Spleen (tissue), 11 donors: ENCODE measurements at regions not wholly inside any gene's neighbourhood (a gene's known extent, or its start where the extent isn't known, plus 50 kb on each side); places are given as distances from the start of the nearest gene placed in this dataset.
"Not testable (repeated sequence)": the region's sequence is repeated elsewhere in the genome, so short reads cannot be mapped to it uniquely, and the experiment has no call there.

Source experiments
- DNase-seq: peaks from one replicate; pipeline ENCODE4 v3.0.0-alpha.2; 2020
- H3K27ac ChIP-seq, 8 donors: fragments of 200-600 bp; sonication (generic) in 7 of 8; 1 replicate in 4 of 8; 2 replicates in 4 of 8; pipeline versions ENCODE4 v1.5.0 to v1.8.0; 2016 to 2021; ENCODE audit warnings: inconsistent platforms in 4 of 8, mild to moderate bottlenecking in 4 of 8, moderate library complexity in 1 of 8
- H3K27me3 ChIP-seq, 7 donors: fragments of 200-600 bp; sonication (generic) in 6 of 7; replicated peaks in 1 of 7; 1 replicate in 4 of 7; 2 replicates in 3 of 7; pipeline versions ENCODE4 v1.5.0 to v1.8.0; 2016 to 2021; ENCODE audit warnings: inconsistent platforms in 3 of 7, mild to moderate bottlenecking in 1 of 7
- H3K36me3 ChIP-seq, 6 donors: fragments of 200-600 bp; sonication (generic) in 5 of 6; 1 replicate in 4 of 6; 2 replicates in 2 of 6; pipeline versions ENCODE4 v1.5.0 to v1.8.0; 2016 to 2021; ENCODE audit warnings: inconsistent platforms in 2 of 6
- H3K4me1 ChIP-seq, 6 donors: fragments of 200-600 bp; sonication (generic) in 5 of 6; 1 replicate in 3 of 6; 2 replicates in 3 of 6; pipeline versions ENCODE4 v1.5.0 to v1.8.0; 2016 to 2021; ENCODE audit warnings: inconsistent platforms in 3 of 6
- H3K4me3 ChIP-seq, 8 donors: fragments of 200-600 bp; sonication (generic) in 7 of 8; 1 replicate in 4 of 8; 2 replicates in 4 of 8; pipeline versions ENCODE4 v1.5.0 to v1.8.0; 2016 to 2021; ENCODE audit warnings: inconsistent platforms in 4 of 8, mild to moderate bottlenecking in 4 of 8, moderate library complexity in 2 of 8
- H3K9me3 ChIP-seq, 8 donors: fragments of 200-600 bp; sonication (generic) in 7 of 8; 1 replicate in 4 of 8; 2 replicates in 4 of 8; pipeline versions ENCODE4 v1.5.0 to v1.8.0; 2016 to 2021; ENCODE audit warnings: inconsistent platforms in 4 of 8
- POLR2A ChIP-seq, 3 donors: fragments of 450-650 bp; IDR thresholded peaks; one replicate each; pipeline ENCODE4 v1.5.1; 2017; ENCODE audit warnings: antibody characterized with exemption in 3 of 3, mild to moderate bottlenecking in 1 of 3
- POLR2AphosphoS5 ChIP-seq, 3 donors: sonication (generic); formaldehyde crosslinking; IDR thresholded peaks; one replicate each; pipeline ENCODE4 v1.5.1; 2017; ENCODE audit warnings: antibody characterized with exemption in 3 of 3
- WGBS, 5 donors: extraction: QIAGEN DNeasy Blood & Tissue Kit in 3 of 5; methylation state at CpG; one replicate each; pipeline versions ENCODE4 v1.1.5 to v1.1.7; 2013 to 2018; 5-methylcytosine and 5-hydroxymethylcytosine counted together
- intact Hi-C: fragments of 100-400 bp; cut with DNase I; formaldehyde crosslinking; loops from one replicate; pipeline ENCODE4 v1.15.0; 2023; ENCODE audit warnings: low total_unique reads
- TF ChIP-seq, protein P1 (sequence below), 11 experiments: fragments of 200-600 bp in 7 of 11; fragments of 450-650 bp in 4 of 11; sonication (generic) in 4 of 11; IDR thresholded peaks in 8 of 11; conservative IDR thresholded peaks in 3 of 11; 1 replicate in 7 of 11; 2 replicates in 4 of 11; pipeline versions ENCODE4 v1.4.0 to v1.8.0; 2016 to 2021; ENCODE audit warnings: antibody characterized with exemption in 11 of 11, inconsistent platforms in 4 of 11, mild to moderate bottlenecking in 1 of 11
- donor health status: healthy with polysubstance abuse.
- donor health status: DM: no; HTN: no; CAD: no; lungs with moderate emphysema.
- donor health status: DM: no; HTN: no; CAD: no.
- donor health status: Bipolar disorder and iron deficiency.
- donor health status: healthy.
- donor health status: DM: no; HTN: no; CAD: no.
- donor health status: DM: yes; HTN: yes; CAD: no.

GRCh38 chr20:30712861-30713260, 544.6 kb upstream of the DEFB115 start:
- H3K27ac ChIP-seq, intact Hi-C loops, H3K36me3 ChIP-seq, DNase-seq, H3K9me3 ChIP-seq, H3K4me3 ChIP-seq, H3K4me1 ChIP-seq, H3K27me3 ChIP-seq: not testable (repeated sequence)
- 56 to 77% (median 69%) methylated on average over 3 of the region's 3 CpGs for WGBS, 5 donors

DNA sequence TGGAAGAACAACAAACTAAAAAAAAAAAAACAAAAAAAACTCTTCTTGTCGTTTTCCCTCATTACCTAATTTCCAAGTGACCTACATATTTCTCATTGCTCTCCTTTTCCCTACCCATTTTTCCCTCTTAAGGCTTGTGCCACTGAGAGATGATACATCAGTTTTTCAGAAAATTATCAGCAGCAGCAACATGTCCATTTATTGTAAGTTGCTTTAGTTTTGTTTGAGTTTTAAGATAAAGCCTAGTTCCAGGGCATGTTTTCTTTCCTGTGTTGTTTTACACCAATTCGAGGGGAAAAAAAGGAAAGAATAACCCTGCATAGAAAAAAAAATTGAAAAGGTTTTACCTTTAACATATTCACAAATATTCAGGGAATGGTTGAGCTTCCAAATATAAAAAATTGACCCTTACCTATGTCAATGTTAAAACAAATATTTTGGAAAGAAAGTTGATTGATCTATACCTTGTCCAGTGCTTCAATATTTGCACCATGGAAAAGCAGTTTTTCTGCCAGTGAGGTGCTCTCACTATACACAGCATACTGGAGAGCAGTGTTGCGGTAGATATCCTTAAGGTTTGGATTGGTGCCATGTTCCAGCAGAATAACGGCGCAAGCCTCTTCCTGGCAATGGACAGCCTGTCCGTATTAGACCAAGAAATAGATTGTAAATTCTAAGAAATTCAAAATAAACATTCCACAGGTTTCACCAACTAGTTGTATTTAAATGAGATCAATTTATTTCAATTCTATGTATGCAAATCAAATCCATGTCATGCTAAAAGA, 537.9 kb upstream of the DEFB115 start:
- DNase-seq, H3K36me3 ChIP-seq, H3K9me3 ChIP-seq, H3K4me1 ChIP-seq, intact Hi-C loops, H3K4me3 ChIP-seq: not testable (repeated sequence)
- Histone ChIP-seq H3K27me3 (peaks cover 0 to 19% (median 0%) of the 10 kb centered on the region in 7 donors), H3K27ac (peak overlapping the region in 1 of 8 donors; percentile 8)
- 42 to 65% (median 52%) methylated on average over 6 of the region's 6 CpGs for WGBS, 5 donors

DNA sequence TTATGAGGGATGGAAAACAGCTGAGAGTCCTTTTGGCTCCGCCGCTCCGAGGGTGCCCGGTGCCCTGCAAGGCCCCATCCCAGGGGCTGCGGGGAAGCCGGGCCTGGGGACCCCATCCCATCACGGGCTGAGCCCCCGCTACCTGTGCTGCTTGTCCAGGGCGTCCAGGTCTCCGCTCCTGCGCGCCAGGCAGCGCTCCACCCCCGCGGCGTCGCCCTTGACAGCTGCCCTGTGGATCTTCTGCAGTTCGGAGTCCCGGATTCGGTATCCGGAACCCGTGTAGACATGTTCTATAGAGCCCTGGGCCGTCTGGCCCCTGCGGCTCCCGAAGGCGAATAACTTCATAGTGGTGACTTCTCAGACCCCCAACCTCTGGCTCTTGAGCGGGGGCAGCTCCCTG, 534.0 kb upstream of the DEFB115 start:
- Histone ChIP-seq H3K4me3 (peak overlapping the region in 7 of 8 donors; percentile 17 to 45 (median 33)), H3K27ac (peak overlapping the region in 4 of 8 donors; percentile 61 to 72 (median 70)), H3K27me3 (peaks cover 0 to 28% (median 0%) of the 10 kb centered on the region in 7 donors), H3K9me3 (peaks cover 0 to 23% (median 3%) of the 10 kb centered on the region in 8 donors)
- DNase-seq = peak; percentile 67
- WGBS, 5 donors = 0 to 40% (median 19%) methylated on average over 4 to 27 of the region's 27 CpGs
- H3K4me1 ChIP-seq, H3K36me3 ChIP-seq, intact Hi-C loops: not testable (repeated sequence)

- peak overlapping the region in 4 of 8 donors; percentile 61 to 72 (median 70) for H3K27ac ChIP-seq
- 7 to 28% (median 14%) methylated on average over 19 to 51 of the region's 51 CpGs for WGBS, 5 donors
Observed at GRCh38 chr20:30723934-30724687, 533.4 kb upstream of the DEFB115 start.

DNA sequence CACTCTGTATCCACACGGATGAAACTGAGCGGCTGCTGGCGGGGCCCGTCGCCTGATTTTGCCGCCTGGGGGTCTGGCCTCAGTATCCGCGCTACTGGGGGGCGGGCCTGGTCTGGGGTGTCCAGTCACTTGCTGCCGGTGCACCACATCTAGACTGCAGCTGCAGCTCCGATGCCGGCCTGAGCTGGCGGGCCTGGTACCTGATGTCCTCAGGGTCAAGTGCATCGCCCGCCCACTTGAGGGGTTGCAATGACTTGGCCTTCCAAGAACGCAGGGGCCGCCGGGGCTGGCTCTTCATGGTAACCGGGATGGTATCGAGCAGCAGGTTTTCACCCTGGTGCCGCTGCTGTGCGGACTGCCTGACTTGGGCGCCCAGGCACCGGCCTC, 532.8 kb upstream of the DEFB115 start:
- peaks cover 0 to 25% (median 5%) of the 10 kb centered on the region in 8 donors for H3K9me3 ChIP-seq
- intact Hi-C loops, H3K4me1 ChIP-seq, H3K36me3 ChIP-seq: not testable (repeated sequence)
- peaks cover 0 to 28% (median 0%) of the 10 kb centered on the region in 7 donors for H3K27me3 ChIP-seq
- WGBS, 5 donors = 59 to 92% (median 69%) methylated on average over 13 to 24 of the region's 24 CpGs
- H3K27ac ChIP-seq = peak overlapping the region in 1 of 8 donors; percentile 72
- peak; percentile 74 for DNase-seq
- H3K4me3 ChIP-seq = peak overlapping the region in 3 of 8 donors; percentile 31 to 45 (median 37)

More at GRCh38 chr20:30723934-30724687, 533.4 kb upstream of the DEFB115 start:
- peak; percentile 83 for DNase-seq
- H3K4me1 ChIP-seq, intact Hi-C loops, H3K36me3 ChIP-seq: not testable (repeated sequence)
- Histone ChIP-seq H3K4me3 (peak overlapping the region in 5 of 8 donors; percentile 15 to 45 (median 33)), H3K27me3 (peaks cover 0 to 28% (median 0%) of the 10 kb centered on the region in 7 donors), H3K9me3 (peaks cover 0 to 25% (median 5%) of the 10 kb centered on the region in 8 donors)
- TF ChIP-seq POLR2AphosphoS5 (IDR thresholded peaks at IDR 0.05) (peak in 2 of 3 donors; percentile 68 to 75), POLR2A (IDR thresholded peaks at IDR 0.05) (peak in 1 of 3 donors; percentile 33)
- TF ChIP-seq, protein P1, sequence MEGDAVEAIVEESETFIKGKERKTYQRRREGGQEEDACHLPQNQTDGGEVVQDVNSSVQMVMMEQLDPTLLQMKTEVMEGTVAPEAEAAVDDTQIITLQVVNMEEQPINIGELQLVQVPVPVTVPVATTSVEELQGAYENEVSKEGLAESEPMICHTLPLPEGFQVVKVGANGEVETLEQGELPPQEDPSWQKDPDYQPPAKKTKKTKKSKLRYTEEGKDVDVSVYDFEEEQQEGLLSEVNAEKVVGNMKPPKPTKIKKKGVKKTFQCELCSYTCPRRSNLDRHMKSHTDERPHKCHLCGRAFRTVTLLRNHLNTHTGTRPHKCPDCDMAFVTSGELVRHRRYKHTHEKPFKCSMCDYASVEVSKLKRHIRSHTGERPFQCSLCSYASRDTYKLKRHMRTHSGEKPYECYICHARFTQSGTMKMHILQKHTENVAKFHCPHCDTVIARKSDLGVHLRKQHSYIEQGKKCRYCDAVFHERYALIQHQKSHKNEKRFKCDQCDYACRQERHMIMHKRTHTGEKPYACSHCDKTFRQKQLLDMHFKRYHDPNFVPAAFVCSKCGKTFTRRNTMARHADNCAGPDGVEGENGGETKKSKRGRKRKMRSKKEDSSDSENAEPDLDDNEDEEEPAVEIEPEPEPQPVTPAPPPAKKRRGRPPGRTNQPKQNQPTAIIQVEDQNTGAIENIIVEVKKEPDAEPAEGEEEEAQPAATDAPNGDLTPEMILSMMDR (IDR thresholded peaks at IDR 0.05 in 8 of 11, conservative IDR thresholded peaks at IDR 0.05 in 3 of 11) = peak in 1 of 11 experiments; percentile 21

GRCh38 chr20:30725188-30725587, 532.3 kb upstream of the DEFB115 start:
- H3K27me3 ChIP-seq = peaks cover 0 to 28% (median 0%) of the 10 kb centered on the region in 7 donors
- intact Hi-C loops, DNase-seq, H3K4me3 ChIP-seq, H3K36me3 ChIP-seq, H3K4me1 ChIP-seq, H3K27ac ChIP-seq: not testable (repeated sequence)
- WGBS, 5 donors = 80 to 93% (median 87%) methylated on average over 17 to 19 of the region's 19 CpGs
- H3K9me3 ChIP-seq = peaks cover 0 to 25% (median 5%) of the 10 kb centered on the region in 8 donors

GRCh38 chr20:30728271-30728885, 529.1 kb upstream of the DEFB115 start:
- H3K9me3 ChIP-seq = peaks cover 0 to 48% (median 12%) of the 10 kb centered on the region in 8 donors
- WGBS, 5 donors = 60 to 94% (median 88%) methylated on average over 1 to 38 of the region's 38 CpGs
- intact Hi-C loops, H3K4me1 ChIP-seq, H3K36me3 ChIP-seq, H3K4me3 ChIP-seq, H3K27ac ChIP-seq: not testable (repeated sequence)
- H3K27me3 ChIP-seq = peaks cover 0 to 21% (median 0%) of the 10 kb centered on the region in 7 donors
- DNase-seq = peak; percentile 68
